HG03280 (cell line): ENCODE measurements at regions not wholly inside any gene's neighbourhood (a gene's known extent, or its start where the extent isn't known, plus 50 kb on each side); places are given as distances from the start of the nearest gene placed in this dataset.

ENCODE experiments used
- ATAC-seq: cut with Tn5 transposase; IDR thresholded peaks from one replicate; pipeline ENCODE4 v1.9.1; 2021; ENCODE audit warnings: mild to moderate bottlenecking, moderate library complexity; ENCODE audit not compliant: unreplicated experiment

DNA sequence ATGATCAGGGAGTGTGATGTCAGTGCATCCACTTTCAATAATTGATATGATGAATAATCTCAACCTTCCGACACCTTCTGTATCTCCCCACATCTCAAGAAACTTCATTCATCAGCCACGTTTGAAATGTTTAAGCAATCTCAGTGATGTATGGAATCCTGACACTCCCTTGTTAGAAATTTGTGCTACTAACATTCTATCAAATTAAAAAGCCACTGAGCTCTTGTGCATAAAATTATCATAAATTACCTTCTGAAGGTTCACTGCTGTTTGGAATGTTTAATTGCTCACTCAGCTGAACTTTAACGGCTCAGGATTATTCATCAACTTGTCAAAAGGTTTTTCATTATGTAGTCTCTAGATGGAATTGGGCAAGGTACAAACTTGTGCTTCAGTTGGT lies 108.4 kb upstream of the DPH6 start:
- ATAC-seq: no peak

DNA sequence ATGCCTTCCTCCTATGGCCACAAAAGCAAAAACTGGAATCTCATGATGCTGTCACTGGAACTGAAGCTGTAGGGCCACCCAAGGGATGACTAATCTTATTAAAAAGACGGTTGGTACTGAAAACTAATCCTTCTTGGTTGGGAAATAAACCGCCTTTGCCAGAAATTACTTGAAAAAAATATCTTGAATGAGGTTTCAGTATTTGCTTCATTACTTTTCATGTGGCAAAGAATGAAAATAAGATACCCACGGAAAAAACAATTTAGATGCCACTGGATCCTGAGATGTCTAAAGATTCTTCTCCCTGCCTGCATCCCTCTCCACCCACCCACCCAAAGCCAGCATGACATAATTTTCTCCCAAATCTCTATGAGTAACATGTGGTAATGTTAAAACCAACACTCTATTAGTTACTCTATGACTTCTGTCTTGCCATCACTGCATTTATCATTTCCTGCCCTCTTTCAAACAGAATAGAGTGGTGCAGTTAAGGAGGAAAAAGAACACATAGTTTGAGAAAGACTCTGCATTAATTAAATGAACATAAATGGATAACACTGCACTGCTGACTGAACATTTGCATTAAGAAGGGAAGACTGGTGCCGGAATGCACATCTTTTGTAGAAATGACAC lies 111.8 kb upstream of the DPH6 start:
- ATAC-seq: no peak

DNA sequence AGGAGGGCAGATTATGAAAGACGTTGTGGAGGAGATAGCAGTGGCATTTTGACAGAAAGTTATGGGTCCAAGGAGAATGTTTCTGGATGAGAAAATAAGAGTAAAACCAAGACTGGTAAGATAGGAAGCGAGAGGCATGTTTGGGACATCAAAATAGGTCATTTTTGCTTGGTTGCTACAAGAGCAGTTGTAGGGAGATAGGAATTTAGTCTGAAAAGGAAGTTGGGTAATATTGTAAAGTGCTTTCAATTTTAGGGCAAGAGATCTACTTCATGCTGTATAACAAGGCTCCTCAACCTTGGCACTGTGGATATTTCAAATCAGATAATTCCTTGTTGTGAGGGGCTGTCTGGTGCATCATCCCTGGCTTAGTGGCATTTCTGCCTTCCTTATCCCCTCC lies 118.0 kb upstream of the DPH6 start:
- ATAC-seq: no peak

DNA sequence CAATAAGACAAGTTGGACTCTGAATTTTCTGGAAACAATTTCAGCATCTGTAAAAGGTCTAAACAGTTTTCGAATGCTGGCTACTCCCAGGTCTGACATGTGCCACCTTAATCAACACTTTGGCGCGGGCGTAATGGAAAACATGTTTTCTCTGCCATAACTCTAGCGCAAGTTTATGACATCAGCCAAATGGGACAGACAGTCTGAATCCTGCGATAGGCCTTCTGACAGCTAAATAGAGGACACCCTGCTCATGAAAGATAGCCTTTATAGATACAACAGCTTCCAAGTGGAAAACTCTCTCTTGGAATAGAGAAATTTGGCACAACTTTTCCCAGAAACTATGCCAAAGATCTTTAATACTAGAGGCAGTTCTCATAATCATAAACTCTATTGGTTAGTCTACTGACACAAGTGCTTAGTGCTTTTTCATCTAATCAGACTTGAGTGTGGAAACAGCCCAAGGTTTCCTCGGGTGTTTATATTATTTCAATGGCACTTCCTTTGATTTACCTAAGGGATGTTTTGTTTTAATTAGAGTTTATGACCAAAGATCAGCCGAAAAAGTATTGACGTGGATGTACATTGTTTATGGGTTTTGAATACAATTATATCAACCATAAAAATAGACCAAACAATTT lies 120.1 kb upstream of the DPH6 start:
- no peak for ATAC-seq

DNA sequence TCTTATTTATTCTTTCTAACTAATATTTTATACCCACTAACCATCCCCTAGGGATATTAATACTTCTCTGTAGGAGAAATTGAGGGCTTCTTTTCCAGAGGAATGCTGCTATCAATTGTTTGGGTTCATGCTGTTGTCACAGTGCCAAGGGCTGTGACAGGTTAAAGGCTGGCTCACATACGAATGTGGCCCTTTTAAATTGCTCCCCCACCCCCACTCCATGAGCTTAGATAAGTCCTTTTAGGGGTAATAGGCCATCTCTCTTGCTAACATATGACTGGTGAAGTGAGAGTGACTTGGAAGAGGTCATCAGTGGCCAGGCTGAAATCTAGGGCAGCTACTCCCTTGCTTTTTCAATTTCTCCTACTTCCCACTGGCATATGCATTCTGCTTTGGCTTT lies 121.9 kb upstream of the DPH6 start:
- ATAC-seq: no peak

DNA sequence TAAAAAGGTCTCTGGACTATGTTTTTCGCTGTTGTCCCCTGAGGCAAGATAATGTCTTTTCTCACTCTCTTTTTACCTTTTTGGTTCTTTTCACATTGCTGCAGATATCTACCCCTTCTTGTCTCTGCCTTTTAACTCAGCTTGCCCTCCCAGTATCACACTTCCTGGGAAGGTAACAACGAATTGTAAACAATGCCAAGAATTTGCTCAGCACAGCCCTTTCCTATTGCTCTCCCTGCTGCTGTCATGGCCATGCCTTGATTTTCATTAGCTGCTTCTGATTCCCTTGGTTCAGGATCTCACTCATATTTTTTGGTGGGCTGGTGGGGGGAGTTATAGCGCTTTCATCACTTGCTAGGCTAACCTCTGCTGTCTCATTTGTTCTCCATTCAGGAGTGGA lies 123.1 kb upstream of the DPH6 start:
- no peak for ATAC-seq

DNA sequence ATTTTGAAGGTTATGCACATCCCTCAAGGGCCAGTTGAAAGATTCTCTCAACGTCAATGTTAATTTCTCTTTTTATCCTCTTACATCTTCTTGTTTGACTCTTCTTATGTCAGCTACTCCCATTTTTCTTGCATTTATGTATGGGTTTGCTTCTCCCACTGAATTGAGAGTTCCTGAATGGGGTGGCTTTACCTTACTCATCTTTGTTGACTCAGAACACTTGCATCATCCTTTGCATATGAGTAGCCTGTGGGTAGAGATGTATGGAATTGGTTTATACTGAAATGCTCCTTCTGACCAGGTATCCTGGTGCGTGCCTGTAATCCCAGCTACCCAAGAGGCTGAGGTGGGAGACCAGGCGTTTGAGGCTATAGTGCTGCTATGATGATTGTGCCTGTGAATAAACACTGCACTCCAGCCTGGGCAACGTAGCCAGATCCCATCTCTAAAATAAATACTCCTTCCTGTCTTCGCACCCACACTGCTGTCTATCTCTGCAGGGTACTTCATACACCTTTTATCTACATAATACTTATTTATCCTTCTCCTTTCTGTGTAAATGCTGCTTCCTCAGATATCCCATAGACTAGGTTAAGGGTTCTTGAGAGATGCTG lies 123.6 kb upstream of the DPH6 start:
- ATAC-seq: no peak

DNA sequence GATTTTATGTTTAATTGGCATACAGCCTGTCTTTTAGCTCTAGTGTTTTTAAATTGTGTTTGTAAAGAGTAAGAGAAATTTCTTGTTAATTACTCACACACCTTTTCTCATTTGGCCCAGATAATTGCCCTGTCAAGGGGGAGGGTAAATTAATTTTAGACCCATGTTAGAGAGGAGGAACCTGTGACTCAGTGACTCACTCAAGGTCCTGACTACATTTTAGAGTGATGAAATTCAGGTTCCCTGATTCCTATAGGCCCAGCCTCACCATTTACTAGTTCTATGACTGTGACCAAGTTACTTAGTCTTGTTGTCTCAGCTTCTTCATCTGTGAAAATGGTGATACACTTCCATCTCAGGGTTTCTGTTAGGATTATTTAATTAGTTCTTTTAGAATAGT lies 125.2 kb upstream of the DPH6 start:
- ATAC-seq: no peak

DNA sequence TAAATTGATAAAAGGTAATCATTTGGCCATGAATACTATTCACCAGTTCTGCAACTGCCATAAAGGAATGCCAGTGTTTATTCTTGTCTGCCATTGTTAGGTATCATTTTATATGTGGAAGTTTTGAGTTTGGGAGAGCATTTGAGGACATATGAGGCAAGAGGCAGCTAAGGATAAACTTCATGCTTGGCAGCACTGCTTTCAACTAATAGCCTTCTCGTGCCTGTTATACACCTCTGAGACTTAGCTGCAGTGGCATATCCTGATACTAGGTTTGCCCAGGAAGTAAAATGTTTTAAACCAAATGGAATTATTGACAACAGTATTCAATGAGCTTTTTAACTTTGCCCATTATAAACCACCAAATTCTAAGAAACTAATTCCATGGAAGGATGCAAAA lies 126.0 kb upstream of the DPH6 start:
- no peak for ATAC-seq

DNA sequence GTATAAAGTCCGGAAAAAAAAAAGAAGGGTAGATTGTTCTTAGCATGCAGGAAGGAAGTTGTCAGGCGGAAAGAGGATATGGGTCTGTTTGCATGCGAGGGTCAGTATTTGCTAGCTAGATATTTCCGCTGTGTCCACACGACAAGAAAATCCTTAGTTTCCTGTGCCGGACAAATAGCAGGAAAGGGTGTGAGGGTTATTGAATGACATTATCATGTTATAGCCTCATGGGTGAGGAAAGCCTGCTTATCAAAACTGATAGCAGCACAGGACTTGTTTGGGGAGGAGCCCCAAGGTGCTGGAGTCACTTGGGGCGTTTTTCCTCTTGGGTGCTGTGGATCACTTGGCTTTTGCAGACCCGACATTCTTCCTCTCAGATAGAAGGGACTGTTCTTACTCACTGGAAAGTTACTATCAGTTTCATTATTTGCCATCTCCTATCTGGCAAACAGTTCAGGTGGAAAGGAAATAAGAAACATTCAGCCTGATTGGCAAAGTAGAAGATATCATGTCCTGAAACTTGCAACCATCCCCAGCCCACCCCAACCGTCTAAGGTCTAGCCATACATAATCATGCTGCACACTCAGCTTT lies 127.2 kb upstream of the DPH6 start:
- ATAC-seq: peak; percentile 57

DNA sequence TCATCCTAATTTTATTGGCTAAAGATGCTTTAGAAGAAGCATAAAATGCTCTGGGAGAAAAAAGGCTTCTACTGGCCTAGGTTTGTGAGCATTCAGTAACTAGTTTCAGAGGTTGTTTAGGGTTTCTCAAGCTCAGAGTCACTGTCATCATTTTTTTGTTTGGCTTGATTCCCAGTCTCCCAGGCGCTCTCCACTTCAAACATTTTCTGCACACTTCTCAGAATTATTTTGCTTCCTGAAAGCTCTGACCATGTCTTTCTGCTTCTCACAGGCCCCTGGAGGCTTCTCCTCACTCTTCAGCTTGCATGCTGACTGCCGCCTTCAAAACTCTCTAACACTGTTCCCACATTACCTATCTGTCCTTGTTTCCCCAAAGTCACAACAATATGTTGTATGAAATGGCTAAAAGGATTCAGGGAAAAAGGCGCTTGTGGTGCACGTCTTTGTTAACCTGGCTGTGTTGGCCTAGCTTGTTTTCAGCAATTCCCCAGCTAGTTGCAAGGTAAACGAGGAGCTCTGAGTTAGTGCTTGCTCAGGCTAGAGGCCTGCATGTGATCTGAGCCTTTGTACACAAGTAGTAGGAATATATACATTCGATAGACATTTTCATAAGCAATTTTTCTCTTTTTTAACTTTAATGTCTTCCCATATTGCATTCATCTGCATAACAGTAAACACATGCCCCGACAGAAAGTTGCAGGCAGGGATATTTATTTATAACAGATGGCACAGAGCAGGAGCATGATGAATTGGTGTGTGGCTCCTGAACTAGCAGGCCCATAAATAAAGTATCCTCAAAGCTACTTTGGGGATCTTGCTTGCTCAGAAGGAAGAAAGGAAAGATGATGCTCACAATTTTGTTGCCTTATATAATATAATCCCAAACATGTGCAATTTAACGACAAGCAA lies 129.2 kb upstream of the DPH6 start:
- no peak for ATAC-seq

DNA sequence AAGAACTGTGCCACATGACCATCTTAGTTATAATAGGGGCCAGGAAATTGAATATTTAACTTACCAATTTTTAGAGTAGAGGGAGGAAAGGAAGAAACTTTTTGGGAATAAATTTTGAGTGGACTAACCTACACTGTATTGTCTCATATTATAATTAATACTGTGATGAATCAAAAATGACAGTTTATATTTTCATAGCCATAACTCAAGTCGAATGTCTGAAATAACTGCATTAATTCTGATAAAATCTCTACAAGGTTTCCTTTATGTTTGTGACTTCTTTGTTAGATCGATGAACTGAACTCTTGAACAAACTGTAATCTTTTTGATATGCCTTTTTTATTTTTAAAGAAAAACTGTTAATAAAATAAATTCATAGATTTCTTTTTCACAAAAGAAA lies 132.8 kb upstream of the DPH6 start:
- ATAC-seq: no peak

DNA sequence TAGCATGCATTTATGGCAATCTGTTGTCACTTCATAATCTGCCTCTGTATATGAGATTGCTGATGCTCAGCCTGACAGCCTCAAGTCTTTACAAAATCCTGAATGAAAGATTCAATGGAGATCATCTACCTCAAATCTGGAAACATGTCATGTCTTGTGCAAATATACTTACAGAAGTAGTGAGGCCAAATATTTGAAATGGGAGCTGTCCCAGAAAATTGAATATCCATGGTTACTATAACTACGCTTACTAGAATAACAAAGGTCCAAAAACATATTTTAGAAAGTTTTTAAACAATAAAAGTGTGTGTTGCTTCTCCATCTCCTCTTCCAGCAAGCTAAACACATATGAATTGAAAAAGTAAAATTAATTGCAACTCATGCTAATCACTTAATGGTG lies 133.2 kb upstream of the DPH6 start:
- no peak for ATAC-seq

DNA sequence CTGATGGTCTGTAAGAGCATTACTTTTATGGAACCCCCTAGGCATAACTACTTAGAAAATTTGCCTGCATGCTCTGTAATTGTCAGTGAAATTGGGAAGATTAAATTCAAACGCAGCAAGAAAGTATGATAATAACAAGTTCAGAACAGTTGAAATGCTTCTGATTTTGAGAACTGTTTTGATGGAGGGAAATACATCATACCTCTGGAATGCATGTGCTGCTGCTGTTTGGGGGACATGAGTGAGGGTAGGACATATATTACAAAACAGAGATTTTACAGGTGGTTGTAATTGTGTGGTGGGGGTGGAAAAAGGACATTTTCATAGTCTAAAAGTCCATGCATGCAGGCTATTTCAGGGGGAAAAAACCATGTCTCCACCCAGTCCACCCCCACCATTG lies 135.0 kb upstream of the DPH6 start:
- no peak for ATAC-seq

DNA sequence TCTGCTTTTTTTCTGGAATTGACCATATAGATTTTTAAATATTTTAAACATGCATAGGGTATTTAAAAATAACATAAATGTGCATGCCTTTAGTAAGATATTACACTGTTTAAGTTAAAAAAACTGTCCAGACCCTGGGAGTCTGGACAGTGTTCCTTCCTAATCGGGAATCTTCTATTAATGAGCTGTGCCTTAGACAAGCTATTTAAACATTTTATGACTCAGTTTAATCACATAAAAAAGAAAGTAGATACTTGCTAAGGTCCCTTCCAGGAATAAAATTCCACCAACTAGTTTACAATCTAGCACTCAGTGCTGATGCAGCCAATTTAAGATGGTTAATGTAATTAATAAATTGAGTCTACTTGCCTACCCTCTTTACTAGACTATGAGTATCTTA lies 140.4 kb upstream of the DPH6 start:
- no peak for ATAC-seq

DNA sequence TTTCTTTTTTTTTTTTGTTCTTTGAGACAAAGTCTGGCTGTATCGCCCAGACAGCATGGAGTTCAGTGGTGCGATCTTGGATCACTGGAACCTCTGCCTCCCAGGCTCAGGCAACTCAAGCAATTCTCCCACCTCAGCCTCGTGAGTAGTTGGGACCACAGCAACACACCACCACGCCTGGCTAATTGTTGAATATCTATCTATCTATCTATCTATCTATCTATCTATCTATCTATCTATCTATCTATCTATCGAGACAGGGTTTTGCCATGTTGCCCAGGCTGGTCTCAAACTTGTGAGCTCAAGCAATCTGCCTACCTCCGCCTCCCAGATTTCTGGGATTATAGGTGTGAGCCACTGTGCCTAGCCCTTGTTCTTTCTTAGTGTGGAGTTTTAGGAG lies 143.3 kb upstream of the DPH6 start:
- ATAC-seq: no peak

DNA sequence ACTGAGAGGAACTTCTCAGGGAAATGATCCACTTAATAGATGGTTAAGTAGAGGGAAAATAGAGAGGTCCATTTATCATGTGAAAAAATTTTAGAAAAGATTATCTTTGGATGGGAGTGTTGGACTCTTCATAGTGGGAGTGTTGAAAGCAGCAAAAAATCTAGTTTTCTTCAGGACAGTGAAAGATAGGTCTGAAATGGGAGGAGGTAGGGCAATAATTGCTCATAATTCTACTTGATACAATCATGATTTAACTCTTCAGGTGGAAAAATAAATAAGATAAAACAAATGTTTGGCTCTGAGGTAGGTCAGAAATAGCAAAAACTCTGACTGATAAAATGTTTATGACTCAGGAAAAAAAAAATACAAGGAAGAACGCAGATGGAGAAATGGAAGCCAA lies 144.1 kb upstream of the DPH6 start:
- no peak for ATAC-seq

DNA sequence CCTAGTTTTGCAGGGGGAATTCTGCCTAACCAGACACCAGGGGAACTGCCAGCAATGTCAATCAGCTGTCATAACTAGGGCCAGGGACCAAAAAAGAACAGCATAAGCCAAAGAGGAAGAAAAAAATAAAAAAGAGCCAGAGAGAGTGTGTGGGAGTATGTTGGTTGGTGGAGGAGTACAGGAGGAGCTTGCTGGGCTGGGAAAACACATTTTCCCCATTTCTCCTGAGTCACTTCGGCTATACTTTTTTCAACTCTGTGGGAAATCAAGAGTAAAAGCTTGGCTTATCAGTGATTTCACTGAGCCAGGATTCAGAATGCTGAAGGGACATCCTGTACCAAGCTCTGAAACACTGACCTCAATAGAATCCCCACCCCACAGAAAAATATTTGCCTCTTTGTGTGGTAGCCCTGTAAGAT lies 144.7 kb upstream of the DPH6 start:
- ATAC-seq: no peak

DNA sequence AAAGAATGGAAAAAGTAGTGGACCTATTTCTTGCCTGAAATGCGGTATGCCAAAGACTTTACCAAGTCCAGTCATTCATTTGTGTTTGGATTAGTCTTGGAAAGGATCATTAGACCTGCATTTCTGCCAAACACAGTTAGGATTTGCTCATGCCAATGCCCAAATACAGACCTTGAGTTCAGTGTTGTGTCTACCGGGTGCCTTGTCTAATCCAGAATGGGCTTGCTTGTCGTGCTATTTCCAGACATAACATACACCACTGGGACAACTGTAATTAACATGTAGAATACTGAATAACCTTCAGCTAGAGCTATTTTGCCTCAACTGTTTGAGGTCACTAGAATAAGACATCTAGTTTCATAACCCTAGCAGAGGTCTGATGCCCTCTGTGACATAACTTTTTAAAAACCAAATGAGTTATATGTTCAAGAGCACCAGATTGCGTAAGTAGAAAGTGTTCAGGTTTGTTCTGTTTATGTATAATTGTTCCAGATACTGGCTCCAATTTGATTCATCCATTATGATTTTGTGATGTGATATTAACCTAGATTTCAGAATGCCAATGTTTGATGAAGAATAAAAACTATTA lies 145.3 kb upstream of the DPH6 start:
- ATAC-seq: no peak

DNA sequence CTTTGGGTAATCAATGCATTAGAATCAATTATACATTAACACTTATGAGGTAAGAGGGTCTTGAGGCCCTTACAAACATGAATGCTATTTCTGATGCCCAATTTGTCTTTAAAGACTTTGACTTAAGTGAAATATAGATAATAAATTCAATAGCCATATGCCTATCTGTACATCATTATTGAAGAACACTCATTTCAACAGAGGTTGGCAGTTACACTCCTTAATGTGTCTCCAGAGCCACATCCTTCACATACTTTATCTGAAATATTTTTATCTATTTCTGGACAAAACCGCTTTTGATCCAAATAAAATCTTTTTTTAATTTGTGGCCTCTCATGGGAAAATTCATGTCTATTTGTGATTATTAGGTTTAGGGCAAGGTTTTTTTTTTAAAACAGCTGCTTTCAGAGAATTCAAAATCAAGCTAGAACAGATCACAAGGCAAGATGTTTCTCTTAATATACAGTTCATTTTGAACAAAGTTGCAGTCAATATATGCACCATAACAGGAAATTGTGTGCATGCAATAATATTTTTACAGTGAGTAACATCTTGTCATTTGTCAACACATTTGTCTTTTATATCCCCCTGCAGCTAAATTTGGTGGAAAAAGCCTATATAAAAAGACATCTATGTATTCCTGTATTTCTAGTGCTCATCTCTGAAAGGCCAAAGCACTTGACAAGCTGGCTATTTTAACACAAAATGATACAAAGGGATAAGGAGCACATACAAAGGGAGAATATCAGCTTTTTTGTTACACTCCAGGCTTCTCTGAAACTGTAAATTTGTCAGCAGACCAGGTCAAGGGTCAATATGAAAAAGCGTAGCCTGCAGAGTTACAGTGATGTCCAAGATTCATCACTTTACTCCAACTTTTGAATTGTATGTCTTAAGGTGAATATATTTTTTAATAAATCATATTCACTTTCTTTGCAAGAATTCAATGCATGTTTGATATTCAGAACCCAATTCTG lies 146.2 kb upstream of the DPH6 start:
- no peak for ATAC-seq
